Right lobe of liver (tissue), 4 donors: ENCODE measurements at regions not wholly inside any gene's neighbourhood (a gene's known extent, or its start where the extent isn't known, plus 50 kb on each side); places are given as distances from the start of the nearest gene placed in this dataset.

Experiments
- CTCF ChIP-seq, 4 donors: fragments of 200-600 bp in 3 of 4; fragments of 450-650 bp in 1 of 4; IDR thresholded peaks; one replicate each; pipeline versions ENCODE4 v1.5.1 to v1.8.0; 2016 to 2022; ENCODE audit warnings: antibody characterized with exemption in 4 of 4, mild to moderate bottlenecking in 2 of 4
- POLR2A ChIP-seq: fragments of 450-650 bp; IDR thresholded peaks from one replicate; pipeline ENCODE4 v1.6.1; 2017; ENCODE audit warnings: antibody characterized with exemption, mild to moderate bottlenecking
- donor health status: DM: no; HTN: no; CAD: no.
- donor health status: DM: no; HTN: no; CAD: no.
- donor health status: DM: no; HTN: yes; CAD: no.

- no peak for TF ChIP-seq POLR2A
- TF ChIP-seq CTCF (IDR thresholded peaks at IDR 0.05): no peak
Measured at GRCh38 chr5:124858612-124859011, 112.2 kb upstream of the ZNF608 start.
